Astrocyte (in vitro differentiated cells and primary cell): ENCODE measurements at regions not wholly inside any gene's neighbourhood (a gene's known extent, or its start where the extent isn't known, plus 50 kb on each side); places are given as distances from the start of the nearest gene placed in this dataset.

Source experiments
- DNase-seq: peaks from one replicate; pipeline ENCODE4 v3.0.0-alpha.2; 2010; ENCODE audit warnings: low read depth
- FAIRE-seq: peaks from 2 replicates; lab custom pipeline; 2011; peaks lifted over from hg19 to GRCh38; lab: Jason Lieb, UNC
- H2AFZ ChIP-seq: 2 replicates; pipeline ENCODE4 v1.6.0; 2012; ENCODE audit warnings: low read depth, low read length, inconsistent platforms
- H3K27ac ChIP-seq: 2 replicates; pipeline ENCODE4 v1.5.1; 2011; ENCODE audit warnings: low read depth, low read length, inconsistent platforms
- H3K27me3 ChIP-seq: 2 replicates; pipeline ENCODE4 v1.6.0; 2011; ENCODE audit warnings: low read length, inconsistent platforms; ENCODE audit not compliant: insufficient read depth
- H3K36me3 ChIP-seq: 2 replicates; pipeline ENCODE4 v1.5.1; 2011; ENCODE audit warnings: low read length, inconsistent platforms; ENCODE audit not compliant: insufficient read depth
- H3K4me1 ChIP-seq: 2 replicates; pipeline ENCODE4 v1.5.1; 2011; ENCODE audit warnings: low read length, inconsistent platforms; ENCODE audit not compliant: insufficient read depth
- H3K4me2 ChIP-seq: 2 replicates; pipeline ENCODE4 v1.6.0; 2012; ENCODE audit warnings: low read length, inconsistent platforms
- H3K4me3 ChIP-seq: 2 replicates; pipeline ENCODE4 v1.5.1; 2011; ENCODE audit warnings: low read depth, mild to moderate bottlenecking, low read length, inconsistent platforms; ENCODE audit not compliant: insufficient read depth
- H3K79me2 ChIP-seq: 2 replicates; pipeline ENCODE4 v1.6.0; 2012; ENCODE audit warnings: mild to moderate bottlenecking, low read length, inconsistent platforms; ENCODE audit not compliant: insufficient read depth
- H3K9ac ChIP-seq: 2 replicates; pipeline ENCODE4 v1.6.0; 2012; ENCODE audit warnings: mild to moderate bottlenecking, low read length, inconsistent platforms
- H3K9me3 ChIP-seq: 2 replicates; pipeline ENCODE4 v1.5.1; 2012; ENCODE audit warnings: low read depth, mild to moderate bottlenecking, low read length, inconsistent platforms; ENCODE audit not compliant: insufficient read depth
- H4K20me1 ChIP-seq: 2 replicates; pipeline ENCODE4 v1.6.0; 2012; ENCODE audit warnings: low read length, inconsistent platforms; ENCODE audit not compliant: insufficient read depth
- H3K27ac Mint-ChIP-seq: one replicate; pipeline ENCODE4 v1.8.0; 2021; ENCODE audit warnings: mild to moderate bottlenecking, mixed read lengths; ENCODE audit not compliant: unreplicated experiment
- H3K27me3 Mint-ChIP-seq: one replicate; pipeline ENCODE4 v1.8.0; 2021; ENCODE audit warnings: low read depth, mixed read lengths; ENCODE audit not compliant: unreplicated experiment
- H3K36me3 Mint-ChIP-seq: one replicate; pipeline ENCODE4 v1.8.0; 2021; ENCODE audit warnings: low read depth, mixed read lengths; ENCODE audit not compliant: unreplicated experiment
- H3K4me1 Mint-ChIP-seq: one replicate; pipeline ENCODE4 v1.8.0; 2021; ENCODE audit warnings: low read depth, mixed read lengths; ENCODE audit not compliant: unreplicated experiment
- H3K4me3 Mint-ChIP-seq: one replicate; pipeline ENCODE4 v1.8.0; 2021; ENCODE audit warnings: mild to moderate bottlenecking, moderate library complexity, mixed read lengths; ENCODE audit not compliant: unreplicated experiment
- H3K9me3 Mint-ChIP-seq: one replicate; pipeline ENCODE4 v1.8.0; 2021; ENCODE audit warnings: mild to moderate bottlenecking, mixed read lengths; ENCODE audit not compliant: unreplicated experiment
- CTCF ChIP-seq: IDR thresholded peaks from 2 replicates; pipeline ENCODE4 v1.5.1; 2011; ENCODE audit warnings: low read depth, mild to moderate bottlenecking, inconsistent platforms, low read length, moderate library complexity; ENCODE audit not compliant: insufficient read depth
- EZH2 ChIP-seq: IDR thresholded peaks from 2 replicates; pipeline ENCODE4 v1.6.1; 2012; ENCODE audit warnings: mild to moderate bottlenecking, low read length, inconsistent platforms; ENCODE audit not compliant: insufficient read depth

GRCh38 chr6:159642995-159643394, 50.0 kb downstream of the SOD2 start:
- DNase-seq (no peak), FAIRE-seq (no peak)
- Histone ChIP-seq H3K4me3 (no peak overlapping the region), H3K36me3 (no peaks in the 10 kb centered on the region), H2AFZ (no peak overlapping the region), H3K79me2 (no peaks in the 10 kb centered on the region), H3K27ac (no peak overlapping the region), H3K4me2 (no peak overlapping the region), H3K9ac (no peak overlapping the region), H4K20me1 (no peaks in the 10 kb centered on the region), H3K27me3 (no peaks in the 10 kb centered on the region), H3K9me3 (no peaks in the 10 kb centered on the region), H3K4me1 (no peaks in the 10 kb centered on the region)
- peaks cover 5% of the 10 kb centered on the region for H3K9me3 Mint-ChIP-seq
- no peaks in the 10 kb centered on the region for H3K27me3 Mint-ChIP-seq
- H3K4me3 Mint-ChIP-seq, result no peak overlapping the region
- no peaks in the 10 kb centered on the region for H3K4me1 Mint-ChIP-seq
- H3K27ac Mint-ChIP-seq, result no peak overlapping the region
- peaks cover 6% of the 10 kb centered on the region for H3K36me3 Mint-ChIP-seq
- no peak for TF ChIP-seq CTCF
- no peak for TF ChIP-seq EZH2

GRCh38 chr6:159642481-159642880, 50.6 kb downstream of the SOD2 start:
- peak; percentile 36 for DNase-seq
- H3K27me3 ChIP-seq, result no peaks in the 10 kb centered on the region
- H3K79me2 ChIP-seq, result no peaks in the 10 kb centered on the region
- H3K4me1 ChIP-seq, result no peaks in the 10 kb centered on the region
- no peak overlapping the region for H3K27ac ChIP-seq
- H2AFZ ChIP-seq, result no peak overlapping the region
- no peak for FAIRE-seq
- no peak overlapping the region for H3K9ac ChIP-seq
- H3K36me3 ChIP-seq, result no peaks in the 10 kb centered on the region
- no peaks in the 10 kb centered on the region for H3K9me3 ChIP-seq
- H3K4me2 ChIP-seq, result no peak overlapping the region
- Mint-ChIP-seq H3K27me3 (no peaks in the 10 kb centered on the region), H3K4me1 (no peaks in the 10 kb centered on the region), H3K4me3 (no peak overlapping the region), H3K27ac (no peak overlapping the region), H3K9me3 (peaks cover 3% of the 10 kb centered on the region), H3K36me3 (peaks cover 6% of the 10 kb centered on the region)
- H3K4me3 ChIP-seq, result no peak overlapping the region
- TF ChIP-seq EZH2 (no peak), CTCF (no peak)
- no peaks in the 10 kb centered on the region for H4K20me1 ChIP-seq

- FAIRE-seq (no peak), DNase-seq (no peak)
- no peak overlapping the region for H3K4me3 Mint-ChIP-seq
- H3K9me3 Mint-ChIP-seq, result peaks cover 3% of the 10 kb centered on the region
- H3K79me2 ChIP-seq, result no peaks in the 10 kb centered on the region
- no peaks in the 10 kb centered on the region for H3K36me3 ChIP-seq
- H3K9ac ChIP-seq, result no peak overlapping the region
- no peaks in the 10 kb centered on the region for H3K4me1 ChIP-seq
- no peaks in the 10 kb centered on the region for H3K27me3 ChIP-seq
- H3K9me3 ChIP-seq, result no peaks in the 10 kb centered on the region
- H3K27ac Mint-ChIP-seq, result no peak overlapping the region
- H4K20me1 ChIP-seq, result no peaks in the 10 kb centered on the region
- no peak overlapping the region for H3K27ac ChIP-seq
- TF ChIP-seq EZH2 (no peak), CTCF (no peak)
- no peak overlapping the region for H3K4me2 ChIP-seq
- H3K4me3 ChIP-seq, result no peak overlapping the region
- H3K36me3 Mint-ChIP-seq, result peaks cover 6% of the 10 kb centered on the region
- H2AFZ ChIP-seq, result no peak overlapping the region
- no peaks in the 10 kb centered on the region for H3K27me3 Mint-ChIP-seq
- no peaks in the 10 kb centered on the region for H3K4me1 Mint-ChIP-seq
Observed at GRCh38 chr6:159640722-159641482, 52.1 kb downstream of the SOD2 start.
